Activated naive CD4-positive, alpha-beta T cell (primary cell): ENCODE measurements at regions not wholly inside any gene's neighbourhood (a gene's known extent, or its start where the extent isn't known, plus 50 kb on each side); places are given as distances from the start of the nearest gene placed in this dataset.
"Not testable (repeated sequence)": the region's sequence is repeated elsewhere in the genome, so short reads cannot be mapped to it uniquely, and the experiment has no call there.

Source experiments
- DNase-seq, 4 experiments: peaks; one replicate each; lab custom pipeline; 2025; lab: John Stamatoyannopoulos, UW

- no peak for DNase-seq
These were observed 79.5 kb upstream of the DMRT1 start for GRCh38 chr9:761793-762560.

GRCh38 chr9:763692-764091 lies 77.8 kb upstream of the DMRT1 start:
- DNase-seq = no peak

- DNase-seq = no peak
These were observed 77.4 kb upstream of the DMRT1 start for GRCh38 chr9:764105-764524.

GRCh38 chr9:764986-765385 lies 76.5 kb upstream of the DMRT1 start:
- DNase-seq = no peak

GRCh38 chr9:767061-767561 lies 74.4 kb upstream of the DMRT1 start:
- not testable (repeated sequence) for DNase-seq

- no peak for DNase-seq
These were observed 65.4 kb upstream of the DMRT1 start for GRCh38 chr9:776086-776485.

GRCh38 chr9:777978-778377 lies 63.5 kb upstream of the DMRT1 start:
- DNase-seq = no peak

- no peak for DNase-seq
These were observed 57.3 kb upstream of the DMRT1 start for GRCh38 chr9:784202-784601.

GRCh38 chr9:784916-785315 lies 56.6 kb upstream of the DMRT1 start:
- no peak for DNase-seq

- DNase-seq = no peak
These were observed 55.5 kb upstream of the DMRT1 start for GRCh38 chr9:785997-786396.

- no peak for DNase-seq
These were observed 55.1 kb upstream of the DMRT1 start for GRCh38 chr9:786405-786804.

- no peak for DNase-seq
These were observed 52.7 kb upstream of the DMRT1 start for GRCh38 chr9:788777-789176.
